Nucleus accumbens (tissue), 56 donors: ENCODE measurements at regions not wholly inside any gene's neighbourhood (a gene's known extent, or its start where the extent isn't known, plus 50 kb on each side); places are given as distances from the start of the nearest gene placed in this dataset.
"Not testable (repeated sequence)": the region's sequence is repeated elsewhere in the genome, so short reads cannot be mapped to it uniquely, and the experiment has no call there.

Experiments
- DNase-seq, 56 donors: peaks; one replicate each; lab custom pipeline; 2025; lab: John Stamatoyannopoulos, UW

GRCh38 chr2:145524303-145524702, 1004.4 kb upstream of the ZEB2 start:
- DNase-seq = no peak

GRCh38 chr2:145519254-145519653, 999.3 kb upstream of the ZEB2 start:
- not testable (repeated sequence) for DNase-seq

GRCh38 chr2:145511946-145512345, 992.0 kb upstream of the ZEB2 start:
- DNase-seq = no peak

- DNase-seq = no peak
These were observed 983.6 kb upstream of the ZEB2 start for GRCh38 chr2:145503511-145503910.

- DNase-seq = no peak
These were observed 982.0 kb upstream of the ZEB2 start for GRCh38 chr2:145501920-145502319.

GRCh38 chr2:145495590-145495989, 975.7 kb upstream of the ZEB2 start:
- no peak for DNase-seq

GRCh38 chr2:145494441-145494840, 974.5 kb upstream of the ZEB2 start:
- DNase-seq = no peak

GRCh38 chr2:145488571-145488970, 968.7 kb upstream of the ZEB2 start:
- no peak for DNase-seq

GRCh38 chr2:145484448-145485097, 964.7 kb upstream of the ZEB2 start:
- DNase-seq = no peak

- no peak for DNase-seq
These were observed 963.9 kb upstream of the ZEB2 start for GRCh38 chr2:145483854-145484253.

- no peak for DNase-seq
These were observed 961.5 kb upstream of the ZEB2 start for GRCh38 chr2:145481334-145481922.

GRCh38 chr2:145464866-145465265, 944.9 kb upstream of the ZEB2 start:
- no peak for DNase-seq

GRCh38 chr2:145460112-145460511, 940.2 kb upstream of the ZEB2 start:
- DNase-seq = no peak

- peak in 3 of 56 donors; percentile 0 to 2 (median 1) for DNase-seq
These were observed 911.4 kb upstream of the ZEB2 start for GRCh38 chr2:145431181-145431951.

- no peak for DNase-seq
These were observed 903.9 kb upstream of the ZEB2 start for GRCh38 chr2:145423809-145424208.

- DNase-seq = no peak
These were observed 902.7 kb upstream of the ZEB2 start for GRCh38 chr2:145422576-145422975.

- no peak for DNase-seq
These were observed 901.9 kb upstream of the ZEB2 start for GRCh38 chr2:145421841-145422240.

- DNase-seq = no peak
These were observed 896.7 kb upstream of the ZEB2 start for GRCh38 chr2:145416640-145417039.

GRCh38 chr2:145415151-145415550, 895.2 kb upstream of the ZEB2 start:
- DNase-seq = no peak

- DNase-seq = no peak
These were observed 893.5 kb upstream of the ZEB2 start for GRCh38 chr2:145413261-145414030.

- DNase-seq = no peak
These were observed 892.2 kb upstream of the ZEB2 start for GRCh38 chr2:145412155-145412554.
